Stimulated activated CD4-positive, alpha-beta T cell treated with anti-CD3 and anti-CD28 coated beads, Interleukin-2, amount 100 ng/mL, for 24 hours (primary cell): ENCODE measurements at regions not wholly inside any gene's neighbourhood (a gene's known extent, or its start where the extent isn't known, plus 50 kb on each side); places are given as distances from the start of the nearest gene placed in this dataset.
"Not testable (repeated sequence)": the region's sequence is repeated elsewhere in the genome, so short reads cannot be mapped to it uniquely, and the experiment has no call there.

Experiments used
- DNase-seq, 2 donors: peaks; one replicate each; pipeline ENCODE4 v3.0.0-alpha.2; 2020

DNA sequence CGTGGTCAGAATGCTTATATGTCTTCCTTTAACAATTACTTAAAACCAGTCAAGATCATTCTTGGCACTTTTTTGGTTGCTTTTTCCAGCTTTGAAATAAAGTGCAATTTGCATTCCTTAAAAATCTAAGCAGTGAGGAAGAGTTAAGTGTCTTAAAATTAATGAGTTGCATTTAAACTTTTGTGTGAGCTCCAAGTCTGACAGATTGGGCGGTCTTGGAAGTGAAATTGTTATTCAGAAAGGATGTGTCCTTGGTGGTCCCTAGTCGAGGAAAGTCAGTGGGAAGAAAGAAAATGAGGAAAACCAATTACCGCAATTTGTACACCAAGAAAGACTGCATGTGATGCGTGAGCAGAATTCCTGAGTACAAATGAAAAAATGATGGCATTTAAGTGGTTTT, 132.5 kb downstream of the HHIPL2 start:
- no peak for DNase-seq

DNA sequence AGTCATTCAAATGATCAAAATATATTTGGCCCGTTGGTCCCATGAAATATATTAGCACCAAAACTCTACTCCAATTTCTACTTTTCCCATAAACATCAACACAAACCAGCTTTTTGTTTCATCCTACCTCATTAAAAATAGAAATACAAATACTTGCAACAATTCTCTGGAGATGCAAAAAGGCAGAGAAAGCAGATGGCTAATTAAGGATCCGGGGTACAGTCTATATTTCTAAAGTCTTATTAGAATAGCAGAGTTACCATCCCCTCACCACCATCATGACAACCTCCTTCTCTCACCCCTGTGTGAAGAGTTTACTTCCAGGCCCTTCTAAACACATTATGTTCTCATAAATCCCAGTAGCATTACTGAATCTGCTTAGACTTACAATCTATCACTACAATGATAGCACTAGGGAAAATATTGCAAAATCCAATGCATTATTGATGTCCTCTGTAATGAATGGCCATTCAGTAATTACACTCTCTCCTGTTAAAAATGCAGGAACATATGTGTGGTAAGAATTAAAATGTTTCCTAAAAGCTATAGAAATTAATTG, 133.8 kb downstream of the HHIPL2 start:
- no peak for DNase-seq

DNA sequence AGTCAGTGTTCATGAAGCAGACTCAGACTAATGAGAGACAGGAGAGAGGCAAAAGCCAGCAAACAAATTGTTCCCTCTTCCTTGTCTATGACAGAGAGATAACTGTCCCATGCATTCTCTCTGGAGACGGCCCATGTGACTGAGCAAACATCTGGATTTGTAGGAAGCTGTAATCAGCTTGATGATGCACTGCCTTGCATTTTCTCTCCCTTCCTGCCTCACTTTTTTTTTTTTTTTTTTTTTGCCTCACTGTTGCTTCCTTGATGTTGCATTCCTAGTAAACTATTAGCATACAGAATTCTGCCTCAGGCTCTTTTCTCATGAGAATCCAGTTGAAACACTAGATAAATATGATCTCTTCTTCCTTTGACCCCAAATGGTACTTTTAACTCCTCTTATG, 134.5 kb downstream of the HHIPL2 start:
- DNase-seq: no peak

DNA sequence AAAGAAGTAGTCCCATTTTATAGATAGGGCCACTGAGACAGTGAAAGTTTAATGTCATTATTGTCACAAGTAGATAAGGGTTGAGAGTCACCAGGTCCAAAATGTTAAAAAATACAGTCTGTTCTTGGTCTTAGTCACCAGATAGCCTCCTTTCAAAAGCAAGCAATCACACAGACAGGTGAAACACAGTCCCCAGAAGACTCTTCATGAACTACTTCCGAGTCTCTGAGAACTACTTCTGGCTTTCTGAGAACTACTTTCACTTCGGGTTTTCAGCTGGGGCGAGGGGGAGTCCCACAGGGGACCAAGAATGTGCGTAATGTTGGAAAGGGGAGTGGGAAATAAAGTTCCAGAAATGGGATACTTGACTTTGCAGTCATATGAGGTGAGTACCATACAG, 143.2 kb downstream of the HHIPL2 start:
- DNase-seq: no peak

DNA sequence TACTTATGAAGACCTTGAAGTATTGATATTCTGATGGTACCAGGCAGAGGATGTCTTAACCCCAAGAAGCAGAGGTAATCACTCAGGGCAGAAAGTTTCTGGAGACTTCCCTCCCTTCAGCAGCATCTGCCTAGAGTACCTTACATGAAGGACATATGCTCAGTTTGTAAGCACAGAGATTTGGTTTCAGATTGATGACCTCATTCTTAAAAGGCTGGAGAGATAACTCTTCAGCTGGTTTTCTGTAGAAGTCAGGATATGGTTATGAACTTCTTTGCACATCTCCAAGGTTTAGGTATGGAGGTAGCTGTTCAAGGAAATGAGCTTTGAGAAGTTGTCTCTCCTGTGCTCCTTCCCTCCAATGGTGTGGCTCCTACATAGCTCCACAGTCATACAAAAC, 148.7 kb downstream of the HHIPL2 start:
- no peak for DNase-seq

DNA sequence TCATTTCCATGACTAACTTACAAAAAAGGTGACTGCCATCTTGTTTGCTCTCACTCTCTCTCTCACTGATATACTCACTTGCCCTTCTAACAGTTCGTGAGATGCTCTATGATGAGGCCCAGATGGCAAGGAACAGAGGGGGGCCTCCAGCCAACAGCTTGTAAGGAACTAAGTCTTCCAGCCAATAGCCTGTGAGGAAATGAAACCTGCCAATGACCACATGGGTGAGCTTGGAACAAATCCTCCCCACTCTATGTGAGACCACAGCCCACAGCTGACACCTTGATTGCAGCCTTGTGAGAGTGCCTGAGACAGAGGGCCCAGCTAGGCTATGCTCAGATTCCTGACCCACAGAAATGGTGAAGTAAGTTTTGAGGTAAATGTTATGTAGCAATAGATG, 153.7 kb downstream of the HHIPL2 start:
- DNase-seq: no peak

DNA sequence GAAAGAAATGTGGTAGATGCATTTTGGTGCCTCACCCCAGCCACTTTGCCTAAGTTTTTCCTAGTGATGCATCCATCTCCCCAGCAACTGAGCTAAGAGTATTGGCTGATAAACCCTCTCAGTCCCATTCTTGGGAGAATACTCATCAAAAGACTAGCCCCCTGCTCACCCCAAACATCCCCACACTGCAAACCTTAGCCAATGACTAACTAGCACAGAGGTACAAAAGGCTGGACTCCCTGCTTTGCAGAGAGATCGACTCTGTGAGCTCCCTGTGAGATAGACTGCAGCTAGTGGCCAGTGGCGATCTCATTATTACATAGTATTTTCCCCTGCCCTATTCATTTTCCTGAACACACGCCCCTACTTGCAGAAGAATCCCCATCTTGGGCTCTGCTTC, 155.3 kb downstream of the HHIPL2 start:
- no peak for DNase-seq

DNA sequence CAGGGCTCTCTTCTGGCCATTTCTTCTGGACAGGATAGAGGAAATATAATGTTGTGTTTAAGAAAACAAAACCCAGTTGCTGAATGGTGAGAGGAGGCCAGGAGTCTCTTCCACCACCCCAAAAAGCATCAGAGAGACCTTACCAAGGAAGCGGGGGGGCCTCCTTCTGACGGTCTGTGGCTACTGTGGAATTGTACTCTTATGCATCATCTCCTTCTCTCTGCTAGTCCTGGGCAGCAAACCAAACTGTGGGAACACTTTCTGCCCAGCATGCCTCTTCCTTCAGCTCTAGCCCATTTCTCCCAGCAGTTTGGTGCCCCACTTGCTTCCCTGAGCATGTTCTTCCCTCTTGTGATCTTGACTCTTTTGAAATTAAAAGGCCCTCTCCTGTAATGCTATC, 157.7 kb downstream of the HHIPL2 start:
- DNase-seq: no peak

DNA sequence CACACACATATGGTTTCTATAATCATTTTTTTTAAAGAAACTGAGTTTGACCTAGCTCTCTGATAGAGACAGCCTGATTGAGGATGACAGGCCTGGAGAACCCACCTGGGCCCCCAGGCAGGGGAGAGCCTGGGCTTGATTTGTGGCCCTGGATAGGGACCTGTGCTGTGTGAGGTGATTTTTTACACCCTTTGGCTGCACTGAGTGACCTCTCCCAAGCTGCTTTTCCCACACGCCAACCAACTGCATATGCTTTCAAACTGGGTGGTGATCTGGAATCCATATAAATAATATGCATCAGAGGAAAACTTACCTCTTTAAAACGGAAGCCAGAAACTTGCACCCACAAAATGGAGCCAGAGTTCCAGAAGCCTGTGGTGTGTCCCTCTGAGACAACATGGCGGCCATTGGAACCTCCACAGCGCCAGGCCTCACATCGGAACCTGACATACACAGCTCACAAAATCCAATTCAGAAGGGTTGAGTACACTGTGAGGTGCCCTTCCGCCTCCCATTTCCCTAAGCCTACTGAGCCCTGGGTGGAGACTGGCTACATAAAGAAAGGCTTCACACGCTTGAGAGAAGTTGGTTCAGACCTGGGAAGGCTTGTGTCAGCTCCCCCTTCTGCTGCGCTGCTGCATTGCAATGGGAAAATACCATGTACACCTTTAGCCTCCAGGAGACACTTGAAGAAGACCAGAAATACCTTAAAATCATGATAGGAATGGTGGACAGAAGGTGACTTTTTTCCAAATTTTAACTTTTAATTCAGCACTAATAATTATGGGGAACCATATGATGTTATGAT, 160.7 kb downstream of the HHIPL2 start:
- no peak for DNase-seq

DNA sequence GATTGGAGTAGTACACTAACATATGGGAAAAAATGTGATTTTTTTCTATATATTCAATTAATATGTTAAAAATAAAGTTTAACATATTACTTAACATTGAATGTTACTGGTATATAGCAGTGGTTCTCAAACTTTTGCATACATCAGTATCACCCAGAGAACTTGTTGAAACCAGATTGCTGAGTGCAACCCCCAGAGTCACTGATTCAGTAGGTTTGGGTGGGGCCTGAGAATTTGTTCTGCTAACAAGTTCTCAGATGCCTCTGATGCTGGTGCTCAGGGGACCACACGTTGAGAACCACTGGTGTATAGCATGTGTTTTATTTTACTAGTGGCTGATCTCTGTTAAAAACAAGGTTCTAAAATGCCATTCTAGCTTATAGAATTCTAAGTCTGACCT, 161.9 kb downstream of the HHIPL2 start:
- DNase-seq: no peak

DNA sequence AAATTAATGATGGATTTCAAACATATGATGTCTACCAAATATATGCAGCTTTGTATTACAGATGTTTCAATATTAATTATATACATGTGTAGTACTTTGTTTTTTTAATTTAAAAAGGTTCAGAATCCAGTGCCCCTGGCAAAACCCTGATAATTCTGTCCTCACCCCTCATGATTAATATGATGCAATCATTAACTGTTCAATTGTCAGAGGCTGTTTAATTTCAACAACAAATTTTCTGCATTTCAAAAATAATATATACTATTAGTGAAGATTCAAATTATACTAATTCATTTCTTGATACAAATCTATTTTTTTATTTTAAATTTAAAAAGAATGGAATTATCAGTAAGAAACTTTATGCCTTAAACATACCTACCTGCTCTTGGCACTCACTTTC, 162.6 kb downstream of the HHIPL2 start:
- DNase-seq: no peak

DNA sequence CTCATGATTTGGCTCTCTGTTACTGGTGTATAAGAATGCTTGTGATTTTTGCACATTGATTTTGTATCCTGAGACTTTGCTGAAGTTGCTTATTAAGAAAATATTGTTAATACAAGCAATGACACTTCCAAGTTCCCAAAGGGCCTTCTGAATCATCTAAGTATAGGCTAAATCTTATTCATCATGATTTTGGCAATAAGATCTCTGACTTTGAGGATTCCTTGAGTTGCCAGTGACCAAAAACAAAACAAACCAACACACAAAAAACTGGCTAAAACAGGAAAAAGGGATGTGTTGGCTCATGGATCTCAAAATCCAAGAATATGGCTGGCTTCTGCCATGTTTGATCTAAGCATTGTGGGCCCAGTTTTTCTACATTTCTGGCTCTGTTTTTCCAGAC, 163.4 kb downstream of the HHIPL2 start:
- DNase-seq: no peak

DNA sequence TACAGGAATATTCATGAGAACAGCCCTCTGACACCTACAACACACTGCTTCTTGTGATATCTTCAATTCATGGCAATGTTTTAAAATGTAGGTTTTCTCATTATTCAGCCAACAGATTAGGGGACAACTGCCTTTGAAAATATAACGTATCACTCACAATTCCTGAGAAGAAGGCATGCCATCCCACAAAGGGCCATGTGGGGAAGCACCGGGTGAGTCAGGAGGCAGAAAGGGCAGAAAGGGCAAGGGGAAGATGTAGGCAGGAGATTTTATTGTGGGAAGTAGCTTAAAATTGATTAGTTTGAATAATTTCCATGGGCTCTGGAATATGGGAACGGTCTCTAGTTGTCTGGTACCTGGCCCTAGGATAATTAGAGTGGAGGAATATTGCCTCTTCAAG, 165.7 kb downstream of the HHIPL2 start:
- DNase-seq: no peak

DNA sequence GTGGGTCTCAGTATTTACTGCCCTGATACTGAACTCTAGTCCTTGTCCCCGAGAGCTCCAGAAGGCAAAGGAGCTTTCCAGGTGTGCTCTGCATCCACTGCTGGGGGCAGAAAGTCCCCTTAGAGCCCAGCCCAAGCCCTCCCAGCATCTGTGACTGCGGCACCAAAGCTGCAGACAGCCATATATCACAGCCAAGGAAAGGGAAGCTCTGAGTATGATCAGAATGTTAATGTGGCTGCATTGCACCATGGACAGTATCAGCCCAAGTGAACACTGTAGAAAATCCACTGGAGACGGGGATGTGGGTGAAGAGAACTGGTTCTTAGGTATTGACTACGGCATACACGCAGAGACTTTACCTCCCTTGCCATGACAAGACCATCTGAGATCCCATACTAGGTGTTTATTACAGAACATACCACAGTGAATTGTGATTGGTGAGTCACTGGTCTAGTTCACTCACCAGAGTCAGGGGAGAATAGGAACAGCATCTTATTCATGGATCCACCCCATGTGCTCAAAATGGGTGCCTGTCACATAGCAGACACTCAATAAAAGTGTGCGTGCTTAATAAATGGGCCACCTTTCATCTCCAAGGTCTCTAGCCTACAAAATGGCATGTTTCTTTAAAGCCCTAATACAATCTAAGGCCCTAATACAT, 170.3 kb downstream of the HHIPL2 start:
- no peak for DNase-seq

DNA sequence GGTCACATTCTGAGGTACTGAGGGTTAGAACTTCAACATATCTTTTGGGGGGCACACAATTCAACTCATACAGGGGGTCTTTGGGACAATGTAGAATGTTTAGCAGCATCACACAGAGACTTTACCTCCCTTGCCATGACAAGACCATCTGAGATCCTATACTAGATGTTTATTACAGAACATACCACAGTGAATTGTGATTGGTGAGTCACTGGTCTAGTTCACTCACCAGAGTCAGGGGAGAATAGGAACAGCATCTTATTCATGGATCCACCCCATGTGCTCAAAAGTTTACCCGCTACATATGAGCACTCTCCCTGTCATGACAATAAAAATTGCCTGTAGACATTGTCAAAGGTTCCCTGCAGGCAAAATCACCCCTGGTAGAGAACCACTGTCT, 171.1 kb downstream of the HHIPL2 start:
- DNase-seq: not testable (repeated sequence)

DNA sequence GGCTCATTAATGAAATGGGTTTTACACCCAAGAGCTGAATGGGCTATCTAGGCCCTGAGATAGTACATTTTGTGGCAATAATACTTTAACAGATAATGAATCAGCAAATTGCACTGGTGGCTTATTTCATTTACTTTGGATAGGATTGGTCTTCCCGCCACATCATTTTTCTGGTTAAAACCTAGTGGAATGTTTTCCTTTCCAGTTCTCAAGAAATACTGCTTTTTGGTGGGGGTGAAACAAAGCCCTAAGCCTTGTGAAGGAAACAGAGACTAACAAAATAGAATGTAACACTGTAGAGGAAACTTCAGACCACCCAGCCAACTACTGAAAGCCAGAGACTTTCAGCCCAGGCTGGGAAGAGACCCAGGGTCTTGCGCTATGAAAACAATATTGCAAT, 172.2 kb downstream of the HHIPL2 start:
- DNase-seq: no peak

DNA sequence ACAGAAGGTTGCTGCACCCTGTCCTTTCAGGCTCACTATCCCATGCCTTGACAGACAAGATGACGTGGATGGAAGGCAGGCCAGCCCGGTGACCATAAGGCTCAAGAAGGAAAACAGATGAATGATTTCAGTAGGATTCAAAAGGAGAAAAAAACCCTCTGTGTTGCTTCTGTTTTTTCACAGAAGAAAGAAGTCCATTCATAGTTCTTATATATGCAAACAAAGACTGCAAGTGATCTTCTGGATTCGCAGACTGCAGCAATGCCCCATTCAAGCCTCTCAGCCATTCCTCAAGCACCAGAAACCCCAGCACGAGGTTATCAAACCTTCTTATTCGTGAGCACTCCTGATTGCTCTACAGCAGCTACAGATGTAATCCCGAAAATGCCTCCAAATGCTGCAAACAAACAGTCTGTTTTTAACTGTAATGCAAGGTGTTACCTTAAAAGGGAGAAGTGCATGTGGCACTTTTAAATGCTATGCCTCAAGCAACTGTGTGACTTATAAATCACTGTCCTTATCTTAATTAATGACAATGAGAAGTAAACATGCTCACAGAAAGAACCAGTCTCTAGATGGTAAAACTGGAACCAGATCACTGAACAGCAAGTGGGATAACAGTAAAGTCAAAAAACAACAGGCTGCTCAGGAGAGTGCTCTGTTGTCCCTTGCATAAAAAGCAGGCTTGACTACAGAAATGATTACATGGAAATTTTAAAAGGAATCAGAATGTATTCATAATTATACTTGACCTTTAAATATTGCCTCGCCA, 173.9 kb downstream of the HHIPL2 start:
- DNase-seq: no peak

DNA sequence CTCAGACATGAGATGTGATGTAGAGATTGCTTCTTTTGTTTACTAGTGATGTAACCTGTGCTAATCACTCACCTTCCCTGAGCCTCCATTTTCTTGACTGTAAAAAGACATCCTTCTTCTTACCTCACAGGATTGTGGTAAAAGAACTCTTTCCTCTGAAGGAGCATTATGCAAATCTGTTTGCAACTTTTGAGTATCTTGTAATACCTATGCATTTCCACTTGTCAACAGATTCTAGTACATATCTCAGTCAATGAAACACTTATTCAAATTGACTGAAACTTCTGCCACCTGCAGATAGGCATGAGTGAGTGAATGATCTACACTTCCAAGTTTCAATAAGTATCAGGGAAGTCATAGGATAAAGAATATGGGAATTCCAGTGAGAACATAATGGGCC, 174.7 kb downstream of the HHIPL2 start:
- no peak for DNase-seq

DNA sequence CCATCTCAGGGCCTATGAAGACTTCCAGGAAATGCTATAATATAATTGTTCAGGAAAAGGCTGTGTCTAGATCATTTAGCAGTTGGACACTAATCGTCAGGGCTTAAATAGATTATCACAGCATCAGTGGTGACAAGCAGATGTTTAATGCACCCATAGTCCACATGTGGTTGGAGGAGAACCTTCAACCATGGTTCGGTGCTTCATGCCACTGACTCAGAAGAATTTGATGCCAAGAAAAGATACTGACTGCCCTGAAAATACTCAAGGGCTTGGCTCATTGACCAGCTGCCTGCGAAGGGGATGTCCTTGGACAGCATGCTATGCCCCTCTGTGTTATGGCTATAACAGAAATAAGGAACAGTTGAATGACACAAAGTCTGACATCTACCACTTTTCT, 175.7 kb downstream of the HHIPL2 start:
- DNase-seq: no peak

DNA sequence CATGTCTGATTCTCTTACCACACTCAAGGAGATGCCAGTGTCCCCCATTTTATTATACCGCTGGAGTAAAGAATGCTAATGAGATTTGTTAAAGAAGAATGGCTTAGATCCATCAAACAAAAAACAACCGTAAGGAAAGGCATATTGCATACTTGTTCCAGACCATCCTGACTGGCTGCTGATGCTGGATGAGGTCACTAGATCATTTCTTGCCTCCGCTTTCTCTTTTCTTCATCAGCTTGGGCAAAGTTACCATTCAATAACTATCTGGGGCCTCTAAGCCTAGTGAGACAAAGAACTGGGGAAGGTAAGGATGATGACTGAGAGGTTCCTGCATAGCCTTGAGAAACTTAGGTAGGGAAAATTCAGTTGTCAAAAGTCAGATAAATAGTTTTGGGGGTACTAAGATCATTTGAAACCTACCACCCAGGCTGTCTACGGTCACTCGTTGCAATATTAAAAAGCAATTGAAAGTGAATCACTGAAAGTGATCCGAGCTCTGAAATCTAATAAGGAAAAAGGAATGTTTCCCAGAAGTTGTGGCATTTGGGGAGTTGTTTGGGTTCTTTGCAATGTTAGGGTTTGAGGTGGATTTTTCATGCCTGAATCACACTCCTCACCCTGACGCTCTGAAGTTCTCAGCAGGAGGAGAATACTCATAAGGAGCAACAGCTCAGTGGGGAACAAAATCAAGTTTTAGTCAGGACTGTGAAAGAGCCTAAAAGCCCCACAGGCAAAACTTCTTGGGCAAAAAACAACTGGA, 176.8 kb downstream of the HHIPL2 start:
- DNase-seq: no peak

DNA sequence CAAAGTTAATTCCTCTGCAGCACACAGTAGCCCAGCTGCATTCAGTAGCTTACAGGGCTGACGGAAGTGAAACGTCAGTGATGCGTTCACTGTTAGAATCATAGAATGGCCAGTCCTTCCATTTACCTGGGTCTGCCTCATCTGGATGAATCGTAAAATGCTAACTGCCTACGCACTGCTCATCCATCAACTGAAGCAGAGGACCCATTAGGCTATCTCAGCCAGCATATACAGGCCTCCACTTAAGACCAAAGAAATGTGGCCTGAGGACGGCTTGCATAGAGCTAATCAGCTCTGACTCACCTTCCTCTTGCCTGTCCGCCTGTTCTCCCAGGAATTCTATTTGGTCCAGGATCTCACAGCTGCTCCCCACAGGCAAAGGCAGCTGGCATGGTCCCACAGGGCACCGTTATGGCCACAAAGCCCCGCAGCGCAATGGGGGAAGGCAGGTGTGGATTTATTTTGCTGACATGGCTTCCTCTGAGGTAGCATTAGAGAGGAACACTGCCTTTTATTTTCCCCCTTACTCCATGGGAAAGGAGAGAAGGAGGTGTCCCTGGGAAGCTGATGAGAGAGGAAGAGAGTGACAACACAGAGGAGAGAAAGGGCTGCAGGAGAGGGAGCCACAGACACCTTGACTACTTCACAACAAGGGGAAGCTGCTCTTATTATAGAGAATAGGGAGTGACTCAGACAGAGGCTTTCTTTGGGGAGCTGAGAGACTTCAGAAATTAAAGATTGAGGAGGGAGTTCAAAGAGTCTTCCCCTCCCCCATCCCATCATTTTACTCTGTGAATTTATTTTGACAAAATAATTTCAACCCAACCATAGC, 177.6 kb downstream of the HHIPL2 start:
- no peak for DNase-seq

DNA sequence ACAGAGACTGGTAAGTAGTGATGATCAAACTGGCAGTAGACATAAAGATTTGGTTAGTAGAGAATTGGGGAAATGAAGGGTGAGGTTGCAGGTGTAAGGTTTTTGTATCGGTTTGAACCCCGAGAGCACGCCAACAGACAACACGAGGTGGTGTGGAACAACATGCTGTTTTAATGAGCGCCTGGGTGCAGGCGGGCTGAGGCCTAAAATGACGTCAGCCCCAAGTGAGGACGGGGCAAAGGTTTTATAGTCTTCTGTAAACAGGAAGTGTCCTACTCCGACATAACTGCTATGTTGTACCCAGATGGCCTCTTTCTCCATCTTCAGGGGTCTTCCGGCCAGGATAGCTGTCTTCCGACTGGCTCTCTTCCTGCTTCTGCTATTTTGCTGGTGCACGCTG, 178.8 kb downstream of the HHIPL2 start:
- no peak for DNase-seq
